ENCODE measurements at regions not wholly inside any gene's neighbourhood (a gene's known extent, or its start where the extent isn't known, plus 50 kb on each side); places are given as distances from the start of the nearest gene placed in this dataset.

- no peak for DNase-seq (ENCODE audit: low read depth)
Observed at GRCh38 chr22:27639248-27640086, 162.1 kb downstream of the MN1 start.

- no peak for DNase-seq (ENCODE audit: low read depth)
Observed at GRCh38 chr22:27641049-27641795, 160.3 kb downstream of the MN1 start.

- DNase-seq (ENCODE audit: low read depth), result no peak
Observed at GRCh38 chr22:27642104-27642800, 159.3 kb downstream of the MN1 start.

- no peak for DNase-seq (ENCODE audit: low read depth)
Observed at GRCh38 chr22:27643907-27644306, 157.6 kb downstream of the MN1 start.

GRCh38 chr22:27644566-27644965 lies 157.0 kb downstream of the MN1 start:
- DNase-seq (ENCODE audit: low read depth), result no peak

GRCh38 chr22:27647540-27647939 lies 154.0 kb downstream of the MN1 start:
- no peak for DNase-seq (ENCODE audit: low read depth)

GRCh38 chr22:27648074-27648473 lies 153.5 kb downstream of the MN1 start:
- DNase-seq (ENCODE audit: low read depth), result no peak

GRCh38 chr22:27648853-27649252 lies 152.7 kb downstream of the MN1 start:
- no peak for DNase-seq (ENCODE audit: low read depth)

GRCh38 chr22:27650572-27650971 lies 151.0 kb downstream of the MN1 start:
- DNase-seq (ENCODE audit: low read depth), result no peak

- DNase-seq (ENCODE audit: low read depth), result no peak
Observed at GRCh38 chr22:27650985-27651384, 150.6 kb downstream of the MN1 start.

GRCh38 chr22:27651486-27651885 lies 150.1 kb downstream of the MN1 start:
- DNase-seq (ENCODE audit: low read depth), result no peak

GRCh38 chr22:27654546-27655445 lies 146.8 kb downstream of the MN1 start:
- DNase-seq (ENCODE audit: low read depth), result no peak

- no peak for DNase-seq (ENCODE audit: low read depth)
Observed at GRCh38 chr22:27655582-27656185, 145.9 kb downstream of the MN1 start.

GRCh38 chr22:27656970-27657369 lies 144.6 kb downstream of the MN1 start:
- no peak for DNase-seq (ENCODE audit: low read depth)

- DNase-seq (ENCODE audit: low read depth), result no peak
Observed at GRCh38 chr22:27660306-27660705, 141.2 kb downstream of the MN1 start.

- no peak for DNase-seq (ENCODE audit: low read depth)
Observed at GRCh38 chr22:27662359-27663301, 138.9 kb downstream of the MN1 start.

- DNase-seq (ENCODE audit: low read depth), result no peak
Observed at GRCh38 chr22:27663812-27664211, 137.7 kb downstream of the MN1 start.

- no peak for DNase-seq (ENCODE audit: low read depth)
Observed at GRCh38 chr22:27666272-27666997, 135.1 kb downstream of the MN1 start.

- DNase-seq (ENCODE audit: low read depth), result no peak
Observed at GRCh38 chr22:27667121-27667843, 134.3 kb downstream of the MN1 start.

All from stimulated activated CD8-positive, alpha-beta memory T cell treated with anti-CD3 and anti-CD28 coated beads, Interleukin-7, amount 100 ng/mL, for 24 hours (primary cell).